GM12875 (cell line): ENCODE measurements at regions not wholly inside any gene's neighbourhood (a gene's known extent, or its start where the extent isn't known, plus 50 kb on each side); places are given as distances from the start of the nearest gene placed in this dataset.

Experiments used
- H3K4me3 ChIP-seq: one replicate; pipeline ENCODE4 v1.5.1; 2011; ENCODE audit warnings: low read depth, low read length, control low read depth
- CTCF ChIP-seq: IDR thresholded peaks from 2 replicates; pipeline ENCODE4 v1.5.1; 2011; ENCODE audit warnings: low read depth, mild to moderate bottlenecking, control low read depth, inconsistent platforms, low read length, moderate library complexity, borderline replicate concordance; ENCODE audit not compliant: insufficient read depth

- no peak for TF ChIP-seq CTCF
- no peak overlapping the region for H3K4me3 ChIP-seq
These were observed 424.4 kb upstream of the NETO1 start for GRCh38 chr18:73292156-73292555.

GRCh38 chr18:73288813-73289212 is 421.0 kb upstream of the NETO1 start:
- TF ChIP-seq CTCF = no peak
- no peak overlapping the region for H3K4me3 ChIP-seq

GRCh38 chr18:73286584-73286983 is 418.8 kb upstream of the NETO1 start:
- TF ChIP-seq CTCF = no peak
- no peak overlapping the region for H3K4me3 ChIP-seq

GRCh38 chr18:73283788-73284187 is 416.0 kb upstream of the NETO1 start:
- no peak overlapping the region for H3K4me3 ChIP-seq
- no peak for TF ChIP-seq CTCF

- H3K4me3 ChIP-seq = no peak overlapping the region
- no peak for TF ChIP-seq CTCF
These were observed 415.2 kb upstream of the NETO1 start for GRCh38 chr18:73283032-73283431.

GRCh38 chr18:73279498-73279897 is 411.7 kb upstream of the NETO1 start:
- H3K4me3 ChIP-seq = no peak overlapping the region
- no peak for TF ChIP-seq CTCF

- no peak overlapping the region for H3K4me3 ChIP-seq
These were observed 407.2 kb upstream of the NETO1 start for GRCh38 chr18:73274812-73275621.

More at GRCh38 chr18:73274812-73275621, 407.2 kb upstream of the NETO1 start:
- TF ChIP-seq CTCF = no peak
